NB4 (cell line): ENCODE measurements at regions not wholly inside any gene's neighbourhood (a gene's known extent, or its start where the extent isn't known, plus 50 kb on each side); places are given as distances from the start of the nearest gene placed in this dataset.

Experiments used
- DNase-seq: peaks from one replicate; pipeline ENCODE4 v3.0.0; 2010; ENCODE audit warnings: low read depth
- H3K4me3 ChIP-seq: one replicate; pipeline ENCODE4 v1.5.1; 2011; ENCODE audit warnings: mild to moderate bottlenecking, low read depth, low read length, moderate library complexity
- MYC ChIP-seq: IDR thresholded peaks from 2 replicates; pipeline ENCODE4 v1.6.1; 2011; ENCODE audit warnings: low read depth, low read length
- POLR2A ChIP-seq: IDR thresholded peaks from 2 replicates; pipeline ENCODE4 v1.6.1; 2011; ENCODE audit warnings: mild to moderate bottlenecking; ENCODE audit not compliant: insufficient read length; ENCODE audit errors: extremely low read depth
- TF ChIP-seq, protein P1 (sequence below): IDR thresholded peaks from 2 replicates; pipeline ENCODE4 v1.6.1; 2011; ENCODE audit warnings: low read depth, low read length
- TF ChIP-seq, protein P2 (sequence below): IDR thresholded peaks from one replicate; pipeline ENCODE4 v1.5.1; 2012; ENCODE audit warnings: low read depth, low read length

DNA sequence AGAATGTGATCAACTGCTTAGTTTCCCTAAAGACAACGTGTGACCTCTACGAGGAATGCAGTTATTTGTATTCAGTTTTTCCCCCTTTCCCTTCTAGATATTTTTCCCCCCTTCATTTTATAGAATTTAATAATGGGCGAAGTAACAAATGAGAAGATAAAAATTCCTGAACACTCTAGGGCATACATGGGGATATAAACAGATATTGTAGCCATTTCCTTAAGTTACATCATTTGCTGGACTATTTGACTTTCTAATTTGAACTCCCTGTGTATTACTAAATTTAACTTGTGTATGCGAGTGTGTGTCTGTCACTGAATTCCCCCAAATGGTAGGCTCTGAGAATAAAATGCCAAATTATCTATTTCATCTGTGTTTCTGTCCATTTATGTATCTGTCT, 99.0 kb upstream of the ZFP64 start:
- no peak overlapping the region for H3K4me3 ChIP-seq
- DNase-seq, result no peak
- TF ChIP-seq, protein P1, sequence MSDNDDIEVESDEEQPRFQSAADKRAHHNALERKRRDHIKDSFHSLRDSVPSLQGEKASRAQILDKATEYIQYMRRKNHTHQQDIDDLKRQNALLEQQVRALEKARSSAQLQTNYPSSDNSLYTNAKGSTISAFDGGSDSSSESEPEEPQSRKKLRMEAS, result no peak
- no peak for TF ChIP-seq MYC
- TF ChIP-seq, protein P2, sequence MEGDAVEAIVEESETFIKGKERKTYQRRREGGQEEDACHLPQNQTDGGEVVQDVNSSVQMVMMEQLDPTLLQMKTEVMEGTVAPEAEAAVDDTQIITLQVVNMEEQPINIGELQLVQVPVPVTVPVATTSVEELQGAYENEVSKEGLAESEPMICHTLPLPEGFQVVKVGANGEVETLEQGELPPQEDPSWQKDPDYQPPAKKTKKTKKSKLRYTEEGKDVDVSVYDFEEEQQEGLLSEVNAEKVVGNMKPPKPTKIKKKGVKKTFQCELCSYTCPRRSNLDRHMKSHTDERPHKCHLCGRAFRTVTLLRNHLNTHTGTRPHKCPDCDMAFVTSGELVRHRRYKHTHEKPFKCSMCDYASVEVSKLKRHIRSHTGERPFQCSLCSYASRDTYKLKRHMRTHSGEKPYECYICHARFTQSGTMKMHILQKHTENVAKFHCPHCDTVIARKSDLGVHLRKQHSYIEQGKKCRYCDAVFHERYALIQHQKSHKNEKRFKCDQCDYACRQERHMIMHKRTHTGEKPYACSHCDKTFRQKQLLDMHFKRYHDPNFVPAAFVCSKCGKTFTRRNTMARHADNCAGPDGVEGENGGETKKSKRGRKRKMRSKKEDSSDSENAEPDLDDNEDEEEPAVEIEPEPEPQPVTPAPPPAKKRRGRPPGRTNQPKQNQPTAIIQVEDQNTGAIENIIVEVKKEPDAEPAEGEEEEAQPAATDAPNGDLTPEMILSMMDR, result no peak
- TF ChIP-seq POLR2A, result no peak

DNA sequence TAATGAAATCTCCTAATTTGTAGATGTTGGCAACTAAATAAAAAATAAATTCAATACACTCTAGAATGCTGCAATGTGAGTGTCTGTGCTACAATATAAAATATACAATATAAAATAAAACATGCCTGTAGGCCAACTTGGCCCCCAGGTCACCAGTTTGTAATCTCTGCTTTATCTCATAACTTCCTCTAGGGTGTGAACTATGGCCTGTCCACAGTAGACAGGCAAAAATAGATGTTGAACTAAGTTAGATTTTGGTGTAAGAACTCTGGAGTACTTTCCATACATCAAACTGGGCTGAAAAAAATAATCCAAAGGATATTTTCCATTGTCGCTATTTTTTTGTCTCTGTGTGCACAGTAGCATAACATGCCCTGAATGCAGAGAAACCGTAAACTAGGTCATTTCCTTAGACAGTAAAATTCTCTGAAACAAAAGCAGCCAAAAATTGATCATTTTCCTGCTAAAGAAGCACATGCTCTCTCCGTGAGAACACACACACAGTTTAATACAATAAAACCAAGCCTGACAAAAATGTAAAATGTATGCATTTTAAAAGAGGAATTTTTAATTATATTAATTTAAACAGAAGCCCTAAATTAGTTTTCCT, 98.5 kb upstream of the ZFP64 start:
- TF ChIP-seq, protein P2, result no peak
- TF ChIP-seq MYC, result no peak
- TF ChIP-seq, protein P1, result no peak
- no peak for TF ChIP-seq POLR2A
- DNase-seq, result no peak
- no peak overlapping the region for H3K4me3 ChIP-seq

DNA sequence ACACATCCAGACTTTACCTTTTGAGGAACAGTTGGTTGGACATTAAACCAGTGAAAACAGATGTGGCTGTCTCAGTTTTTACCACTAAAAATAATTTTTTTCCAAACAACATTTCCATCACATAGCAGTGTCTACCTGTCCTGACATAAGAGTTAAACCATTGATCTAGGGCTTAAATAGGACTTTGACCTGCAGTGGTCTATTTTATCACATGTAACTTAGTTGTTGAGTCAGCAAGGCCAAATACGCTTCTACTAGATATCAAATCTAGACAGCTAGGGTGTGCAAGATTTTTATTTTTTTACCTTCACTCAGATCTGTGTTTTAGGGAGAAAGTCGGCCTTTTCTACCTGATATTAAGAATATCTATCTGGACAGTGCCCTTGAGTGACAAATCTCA, 88.8 kb upstream of the ZFP64 start:
- no peak for TF ChIP-seq POLR2A
- no peak for TF ChIP-seq MYC
- TF ChIP-seq, protein P2, result no peak
- TF ChIP-seq, protein P1, result no peak
- no peak overlapping the region for H3K4me3 ChIP-seq
- DNase-seq, result no peak

DNA sequence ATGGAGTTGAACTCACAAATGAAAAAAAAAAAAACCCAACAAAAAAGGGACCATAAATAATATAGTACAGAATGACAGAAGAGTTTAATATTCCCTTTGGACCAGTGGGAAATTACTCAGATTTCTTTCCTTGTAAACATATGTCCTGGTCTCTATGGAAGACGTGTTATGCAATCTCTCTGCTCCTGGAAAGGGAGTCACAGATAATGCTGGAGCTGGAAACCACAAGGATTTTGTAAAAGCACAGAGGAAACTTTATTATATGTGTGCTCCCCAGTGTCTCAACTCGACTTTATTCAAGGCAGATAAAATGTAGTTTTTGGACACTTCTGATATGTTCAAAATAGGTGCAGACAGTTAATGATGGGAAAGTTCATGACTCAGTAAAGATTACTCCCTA, 88.1 kb upstream of the ZFP64 start:
- DNase-seq, result no peak
- no peak overlapping the region for H3K4me3 ChIP-seq
- TF ChIP-seq, protein P2, result no peak
- TF ChIP-seq, protein P1, result no peak
- TF ChIP-seq MYC (no peak), POLR2A (no peak)

DNA sequence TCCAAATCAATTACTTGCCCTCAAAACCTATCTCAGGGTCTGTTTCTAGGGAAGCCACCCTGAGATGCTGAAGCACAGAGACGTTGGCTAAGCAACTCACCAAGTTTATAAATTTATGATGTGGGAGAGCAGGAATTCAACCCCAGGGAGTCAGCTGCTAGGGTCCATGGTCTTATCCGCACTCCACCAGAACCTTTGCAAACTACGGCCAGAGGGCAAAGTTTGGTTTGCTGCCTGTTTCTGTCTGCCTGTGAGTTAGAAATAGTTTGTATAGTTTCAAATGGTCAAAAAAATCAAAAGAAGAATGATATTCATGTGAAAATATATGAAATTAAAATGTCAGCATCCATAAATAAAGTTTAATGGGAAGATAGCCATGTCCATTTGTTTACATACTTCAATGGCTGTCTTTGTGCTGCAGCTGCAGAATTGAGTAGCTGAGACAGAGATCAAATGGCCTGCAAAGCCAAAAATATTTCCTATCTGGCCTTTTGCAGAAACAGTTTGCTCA, 83.7 kb upstream of the ZFP64 start:
- no peak for DNase-seq
- H3K4me3 ChIP-seq, result no peak overlapping the region
- TF ChIP-seq POLR2A (no peak), MYC (no peak)
- TF ChIP-seq, protein P1, result no peak
- TF ChIP-seq, protein P2, result no peak
